Lower lobe of right lung (tissue), 2 donors: ENCODE measurements at regions not wholly inside any gene's neighbourhood (a gene's known extent, or its start where the extent isn't known, plus 50 kb on each side); places are given as distances from the start of the nearest gene placed in this dataset.

Experiments
- ATAC-seq, 2 donors: fragments of 200-7000 bp; cut with Tn5 transposase; one replicate each; pipeline ENCODE4 v1.9.1; 2020 to 2022; ENCODE audit warnings: mild to moderate bottlenecking in 2 of 2, moderate library complexity in 2 of 2
- DNase-seq: peaks from one replicate; pipeline ENCODE4 v3.0.0-alpha.2; 2020
- H3K27ac ChIP-seq: fragments of 200-600 bp; one replicate; pipeline ENCODE4 v1.8.0; 2022
- H3K27me3 ChIP-seq: fragments of 200-600 bp; one replicate; pipeline ENCODE4 v1.8.0; 2022; ENCODE audit warnings: low read depth
- H3K36me3 ChIP-seq: fragments of 200-600 bp; one replicate; pipeline ENCODE4 v1.8.0; 2022; ENCODE audit warnings: mild to moderate bottlenecking
- H3K4me1 ChIP-seq: fragments of 200-600 bp; one replicate; pipeline ENCODE4 v1.8.0; 2022
- H3K4me3 ChIP-seq: fragments of 200-600 bp; one replicate; pipeline ENCODE4 v1.8.0; 2022; ENCODE audit warnings: mild to moderate bottlenecking
- H3K9me3 ChIP-seq: fragments of 200-600 bp; one replicate; pipeline ENCODE4 v1.8.0; 2022
- CTCF ChIP-seq: fragments of 200-600 bp; IDR thresholded peaks from one replicate; pipeline ENCODE4 v1.8.0; 2022; ENCODE audit warnings: antibody characterized with exemption, mild to moderate bottlenecking
- intact Hi-C: fragments of 100-400 bp; cut with DNase I; formaldehyde crosslinking; loops from one replicate; pipeline ENCODE4 v1.11.0; 2022
- donor health status: DM: no; HTN: yes; CAD: no; lungs with severe emphysema.

GRCh38 chr5:74073257-74073656 is 447.3 kb downstream of the ARHGEF28 start:
- no peaks in the 10 kb centered on the region for H3K36me3 ChIP-seq
- no peak overlapping the region for H3K4me3 ChIP-seq
- no peaks in the 10 kb centered on the region for H3K9me3 ChIP-seq
- TF ChIP-seq CTCF = no peak
- no peaks in the 10 kb centered on the region for H3K4me1 ChIP-seq
- no peak overlapping the region for H3K27ac ChIP-seq
- no peaks in the 10 kb centered on the region for H3K27me3 ChIP-seq
- intact Hi-C loops = no loop called here
- peak in 1 of 2 donors; percentile 49 for ATAC-seq
- no peak for DNase-seq

- Histone ChIP-seq H3K9me3 (no peaks in the 10 kb centered on the region), H3K27ac (no peak overlapping the region), H3K4me3 (no peak overlapping the region), H3K4me1 (no peaks in the 10 kb centered on the region), H3K36me3 (no peaks in the 10 kb centered on the region), H3K27me3 (no peaks in the 10 kb centered on the region)
- DNase-seq (no peak), ATAC-seq (no peak)
- intact Hi-C loops = no loop called here
- TF ChIP-seq CTCF = no peak
Measured at GRCh38 chr5:74072646-74073045, 446.6 kb downstream of the ARHGEF28 start.

- H3K36me3 ChIP-seq = no peaks in the 10 kb centered on the region
- no peaks in the 10 kb centered on the region for H3K9me3 ChIP-seq
- DNase-seq (no peak), ATAC-seq (no peak)
- intact Hi-C loops = no loop called here
- no peak overlapping the region for H3K27ac ChIP-seq
- no peaks in the 10 kb centered on the region for H3K27me3 ChIP-seq
- no peak for TF ChIP-seq CTCF
- no peaks in the 10 kb centered on the region for H3K4me1 ChIP-seq
- no peak overlapping the region for H3K4me3 ChIP-seq
Measured at GRCh38 chr5:74070766-74071165, 444.8 kb downstream of the ARHGEF28 start.

- DNase-seq (no peak), ATAC-seq (no peak)
- H3K4me1 ChIP-seq = no peaks in the 10 kb centered on the region
- TF ChIP-seq CTCF = no peak
- H3K36me3 ChIP-seq = no peaks in the 10 kb centered on the region
- H3K27me3 ChIP-seq = no peaks in the 10 kb centered on the region
- H3K4me3 ChIP-seq = no peak overlapping the region
- H3K9me3 ChIP-seq = no peaks in the 10 kb centered on the region
- no peak overlapping the region for H3K27ac ChIP-seq
- intact Hi-C loops = no loop called here
Measured at GRCh38 chr5:74069741-74070140, 443.7 kb downstream of the ARHGEF28 start.

GRCh38 chr5:74067748-74068541 is 441.9 kb downstream of the ARHGEF28 start:
- Histone ChIP-seq H3K9me3 (no peaks in the 10 kb centered on the region), H3K36me3 (no peaks in the 10 kb centered on the region), H3K27me3 (no peaks in the 10 kb centered on the region), H3K4me3 (no peak overlapping the region), H3K4me1 (no peaks in the 10 kb centered on the region), H3K27ac (no peak overlapping the region)
- intact Hi-C loops = no loop called here
- TF ChIP-seq CTCF = no peak
- DNase-seq = no peak
- ATAC-seq = no peak
